ENCODE measurements at regions not wholly inside any gene's neighbourhood (a gene's known extent, or its start where the extent isn't known, plus 50 kb on each side); places are given as distances from the start of the nearest gene placed in this dataset.

DNA sequence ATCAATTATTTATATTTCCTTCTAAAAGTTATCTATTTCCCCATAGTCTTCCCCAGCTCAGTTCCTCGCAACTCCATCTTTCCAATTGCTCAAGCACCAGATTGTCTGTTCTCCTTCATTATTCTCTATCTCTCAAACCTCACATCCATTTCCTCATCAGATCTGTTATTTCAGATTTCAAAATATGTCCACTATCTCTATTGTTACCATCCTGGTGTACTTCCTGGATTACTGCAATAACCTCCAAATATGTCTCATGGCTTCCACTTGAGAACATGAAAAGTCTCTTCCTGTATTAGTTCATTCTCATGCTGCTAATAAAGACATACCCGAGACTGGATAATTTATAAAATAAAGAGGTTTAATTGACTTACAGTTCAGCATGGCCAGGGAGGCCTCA, 641.7 kb upstream of the ZEB2 start:
- no peak for TF ChIP-seq ZFX (IDR thresholded peaks at IDR 0.05)
- TF ChIP-seq, protein P1, sequence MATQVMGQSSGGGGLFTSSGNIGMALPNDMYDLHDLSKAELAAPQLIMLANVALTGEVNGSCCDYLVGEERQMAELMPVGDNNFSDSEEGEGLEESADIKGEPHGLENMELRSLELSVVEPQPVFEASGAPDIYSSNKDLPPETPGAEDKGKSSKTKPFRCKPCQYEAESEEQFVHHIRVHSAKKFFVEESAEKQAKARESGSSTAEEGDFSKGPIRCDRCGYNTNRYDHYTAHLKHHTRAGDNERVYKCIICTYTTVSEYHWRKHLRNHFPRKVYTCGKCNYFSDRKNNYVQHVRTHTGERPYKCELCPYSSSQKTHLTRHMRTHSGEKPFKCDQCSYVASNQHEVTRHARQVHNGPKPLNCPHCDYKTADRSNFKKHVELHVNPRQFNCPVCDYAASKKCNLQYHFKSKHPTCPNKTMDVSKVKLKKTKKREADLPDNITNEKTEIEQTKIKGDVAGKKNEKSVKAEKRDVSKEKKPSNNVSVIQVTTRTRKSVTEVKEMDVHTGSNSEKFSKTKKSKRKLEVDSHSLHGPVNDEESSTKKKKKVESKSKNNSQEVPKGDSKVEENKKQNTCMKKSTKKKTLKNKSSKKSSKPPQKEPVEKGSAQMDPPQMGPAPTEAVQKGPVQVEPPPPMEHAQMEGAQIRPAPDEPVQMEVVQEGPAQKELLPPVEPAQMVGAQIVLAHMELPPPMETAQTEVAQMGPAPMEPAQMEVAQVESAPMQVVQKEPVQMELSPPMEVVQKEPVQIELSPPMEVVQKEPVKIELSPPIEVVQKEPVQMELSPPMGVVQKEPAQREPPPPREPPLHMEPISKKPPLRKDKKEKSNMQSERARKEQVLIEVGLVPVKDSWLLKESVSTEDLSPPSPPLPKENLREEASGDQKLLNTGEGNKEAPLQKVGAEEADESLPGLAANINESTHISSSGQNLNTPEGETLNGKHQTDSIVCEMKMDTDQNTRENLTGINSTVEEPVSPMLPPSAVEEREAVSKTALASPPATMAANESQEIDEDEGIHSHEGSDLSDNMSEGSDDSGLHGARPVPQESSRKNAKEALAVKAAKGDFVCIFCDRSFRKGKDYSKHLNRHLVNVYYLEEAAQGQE (IDR thresholded peaks at IDR 0.05; ENCODE audit: low read depth), result no peak
- TF ChIP-seq POLR2A (IDR thresholded peaks at IDR 0.05; ENCODE audit: borderline replicate concordance, extremely low read depth, insufficient read depth, insufficient read length), result no peak
- no peak for TF ChIP-seq RAD21 (IDR thresholded peaks at IDR 0.05; ENCODE audit: low read depth)
- TF ChIP-seq, protein P2, sequence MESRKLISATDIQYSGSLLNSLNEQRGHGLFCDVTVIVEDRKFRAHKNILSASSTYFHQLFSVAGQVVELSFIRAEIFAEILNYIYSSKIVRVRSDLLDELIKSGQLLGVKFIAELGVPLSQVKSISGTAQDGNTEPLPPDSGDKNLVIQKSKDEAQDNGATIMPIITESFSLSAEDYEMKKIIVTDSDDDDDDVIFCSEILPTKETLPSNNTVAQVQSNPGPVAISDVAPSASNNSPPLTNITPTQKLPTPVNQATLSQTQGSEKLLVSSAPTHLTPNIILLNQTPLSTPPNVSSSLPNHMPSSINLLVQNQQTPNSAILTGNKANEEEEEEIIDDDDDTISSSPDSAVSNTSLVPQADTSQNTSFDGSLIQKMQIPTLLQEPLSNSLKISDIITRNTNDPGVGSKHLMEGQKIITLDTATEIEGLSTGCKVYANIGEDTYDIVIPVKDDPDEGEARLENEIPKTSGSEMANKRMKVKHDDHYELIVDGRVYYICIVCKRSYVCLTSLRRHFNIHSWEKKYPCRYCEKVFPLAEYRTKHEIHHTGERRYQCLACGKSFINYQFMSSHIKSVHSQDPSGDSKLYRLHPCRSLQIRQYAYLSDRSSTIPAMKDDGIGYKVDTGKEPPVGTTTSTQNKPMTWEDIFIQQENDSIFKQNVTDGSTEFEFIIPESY (IDR thresholded peaks at IDR 0.05; ENCODE audit: extremely low read depth, insufficient replicate concordance, low read length), result no peak
- TF ChIP-seq, protein P3, sequence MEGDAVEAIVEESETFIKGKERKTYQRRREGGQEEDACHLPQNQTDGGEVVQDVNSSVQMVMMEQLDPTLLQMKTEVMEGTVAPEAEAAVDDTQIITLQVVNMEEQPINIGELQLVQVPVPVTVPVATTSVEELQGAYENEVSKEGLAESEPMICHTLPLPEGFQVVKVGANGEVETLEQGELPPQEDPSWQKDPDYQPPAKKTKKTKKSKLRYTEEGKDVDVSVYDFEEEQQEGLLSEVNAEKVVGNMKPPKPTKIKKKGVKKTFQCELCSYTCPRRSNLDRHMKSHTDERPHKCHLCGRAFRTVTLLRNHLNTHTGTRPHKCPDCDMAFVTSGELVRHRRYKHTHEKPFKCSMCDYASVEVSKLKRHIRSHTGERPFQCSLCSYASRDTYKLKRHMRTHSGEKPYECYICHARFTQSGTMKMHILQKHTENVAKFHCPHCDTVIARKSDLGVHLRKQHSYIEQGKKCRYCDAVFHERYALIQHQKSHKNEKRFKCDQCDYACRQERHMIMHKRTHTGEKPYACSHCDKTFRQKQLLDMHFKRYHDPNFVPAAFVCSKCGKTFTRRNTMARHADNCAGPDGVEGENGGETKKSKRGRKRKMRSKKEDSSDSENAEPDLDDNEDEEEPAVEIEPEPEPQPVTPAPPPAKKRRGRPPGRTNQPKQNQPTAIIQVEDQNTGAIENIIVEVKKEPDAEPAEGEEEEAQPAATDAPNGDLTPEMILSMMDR (IDR thresholded peaks at IDR 0.05 in 2 of 3, conservative IDR thresholded peaks at IDR 0.05 in 1 of 3; ENCODE audit: borderline replicate concordance in 1 of 3, insufficient read depth in 1 of 3, low read depth in 2 of 3, low read length in 2 of 3), result no peak
- TF ChIP-seq EZH2phosphoT487 (IDR thresholded peaks at IDR 0.05; ENCODE audit: borderline replicate concordance), result no peak
- no peak for TF ChIP-seq EZH2 (IDR thresholded peaks at IDR 0.05)
- TF ChIP-seq YY1 (IDR thresholded peaks at IDR 0.05; ENCODE audit: extremely low read depth, insufficient replicate concordance, low read depth, low read length), result no peak
- TF ChIP-seq POLR2AphosphoS5 (IDR thresholded peaks at IDR 0.05; ENCODE audit: low read depth, low read length), result no peak
